ENCODE measurements at regions not wholly inside any gene's neighbourhood (a gene's known extent, or its start where the extent isn't known, plus 50 kb on each side); places are given as distances from the start of the nearest gene placed in this dataset.

DNA sequence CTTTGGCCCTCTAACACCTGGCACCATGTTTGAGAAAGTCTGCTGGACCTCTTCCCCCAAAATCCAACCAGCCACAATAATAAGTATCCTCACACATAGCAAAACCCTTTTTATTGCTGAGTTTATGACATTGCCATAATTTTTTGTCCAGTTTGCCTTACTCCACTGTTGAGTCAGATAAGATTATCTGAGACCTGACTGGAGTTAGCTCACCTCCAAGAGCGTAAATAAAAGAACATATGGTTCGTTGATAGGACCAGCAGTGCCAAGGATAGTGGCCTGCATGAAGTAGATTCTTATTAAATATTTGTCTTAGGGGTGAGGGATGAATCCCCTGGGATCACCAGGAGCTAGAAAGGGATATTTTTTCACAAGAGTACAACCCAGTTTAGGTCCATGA, 510.6 kb upstream of the MPDZ start:
- TF ChIP-seq EZH2 (IDR thresholded peaks at IDR 0.05; ENCODE audit: insufficient read depth, poor library complexity, severe bottlenecking) (no peak), EZH2phosphoT487 (IDR thresholded peaks at IDR 0.05; ENCODE audit: insufficient read depth, low read depth) (no peak)

All from GM23248 (cell line).